Rectal smooth muscle tissue (tissue), 1 donor: ENCODE measurements at regions not wholly inside any gene's neighbourhood (a gene's known extent, or its start where the extent isn't known, plus 50 kb on each side); places are given as distances from the start of the nearest gene placed in this dataset.
A peak's percentile ranks its signal among the peaks of the same experiment; 100 is the strongest.

Experiments
- H3K27ac ChIP-seq: one replicate; pipeline ENCODE4 v1.7.0; 2013; ENCODE audit warnings: low read depth, low read length, inconsistent platforms
- H3K27me3 ChIP-seq: one replicate; pipeline ENCODE4 v1.7.0; 2013; ENCODE audit warnings: low read length; ENCODE audit not compliant: control insufficient read depth, insufficient read depth
- H3K36me3 ChIP-seq: one replicate; pipeline ENCODE4 v1.7.0; 2013; ENCODE audit warnings: low read length; ENCODE audit not compliant: control insufficient read depth, insufficient read depth
- H3K4me1 ChIP-seq: one replicate; pipeline ENCODE4 v1.7.0; 2013; ENCODE audit warnings: low read length; ENCODE audit not compliant: control insufficient read depth, insufficient read depth
- H3K4me3 ChIP-seq: one replicate; pipeline ENCODE4 v1.7.0; 2013; ENCODE audit warnings: low read length
- H3K9ac ChIP-seq: one replicate; pipeline ENCODE4 v1.7.0; 2013; ENCODE audit warnings: low read length

DNA sequence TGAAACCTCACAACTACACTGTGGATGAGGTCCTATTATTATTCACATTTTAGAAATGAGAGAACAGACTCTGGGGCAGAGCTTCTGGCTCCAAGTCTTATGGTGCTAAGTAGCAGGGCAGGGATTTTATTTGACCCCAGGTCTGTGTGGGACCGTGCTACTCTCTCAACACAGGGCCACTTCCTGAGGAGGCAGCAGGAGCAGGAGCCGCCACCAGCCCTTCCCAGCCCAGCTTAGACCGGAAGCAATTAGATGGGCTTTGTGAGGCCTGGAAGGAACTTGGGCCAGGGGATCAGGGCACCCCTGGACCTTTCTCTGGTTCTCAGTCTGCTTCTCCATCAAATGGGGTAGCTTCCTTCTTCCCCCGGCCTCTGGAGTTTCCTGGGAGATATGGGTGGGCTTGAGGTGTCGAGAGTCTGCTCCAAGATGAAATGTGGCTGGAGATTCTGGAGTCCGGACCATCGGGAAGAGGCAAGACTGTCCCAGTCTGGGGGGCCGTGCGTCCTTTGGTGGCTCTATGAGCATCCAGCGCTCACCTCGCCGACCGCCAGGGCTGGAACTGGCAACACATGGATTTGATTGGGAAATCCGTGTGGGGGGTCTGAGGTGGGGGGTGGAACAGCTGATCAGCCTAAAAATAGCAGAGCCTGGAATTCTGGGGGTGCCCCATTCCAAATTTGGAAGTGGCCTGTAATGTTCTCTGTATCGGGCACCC is 136.8 kb downstream of the FOXD2 start:
- Histone ChIP-seq H3K27ac (no peak overlapping the region), H3K27me3 (no peaks in the 10 kb centered on the region), H3K4me1 (no peaks in the 10 kb centered on the region), H3K36me3 (no peaks in the 10 kb centered on the region), H3K9ac (no peak overlapping the region), H3K4me3 (no peak overlapping the region)

DNA sequence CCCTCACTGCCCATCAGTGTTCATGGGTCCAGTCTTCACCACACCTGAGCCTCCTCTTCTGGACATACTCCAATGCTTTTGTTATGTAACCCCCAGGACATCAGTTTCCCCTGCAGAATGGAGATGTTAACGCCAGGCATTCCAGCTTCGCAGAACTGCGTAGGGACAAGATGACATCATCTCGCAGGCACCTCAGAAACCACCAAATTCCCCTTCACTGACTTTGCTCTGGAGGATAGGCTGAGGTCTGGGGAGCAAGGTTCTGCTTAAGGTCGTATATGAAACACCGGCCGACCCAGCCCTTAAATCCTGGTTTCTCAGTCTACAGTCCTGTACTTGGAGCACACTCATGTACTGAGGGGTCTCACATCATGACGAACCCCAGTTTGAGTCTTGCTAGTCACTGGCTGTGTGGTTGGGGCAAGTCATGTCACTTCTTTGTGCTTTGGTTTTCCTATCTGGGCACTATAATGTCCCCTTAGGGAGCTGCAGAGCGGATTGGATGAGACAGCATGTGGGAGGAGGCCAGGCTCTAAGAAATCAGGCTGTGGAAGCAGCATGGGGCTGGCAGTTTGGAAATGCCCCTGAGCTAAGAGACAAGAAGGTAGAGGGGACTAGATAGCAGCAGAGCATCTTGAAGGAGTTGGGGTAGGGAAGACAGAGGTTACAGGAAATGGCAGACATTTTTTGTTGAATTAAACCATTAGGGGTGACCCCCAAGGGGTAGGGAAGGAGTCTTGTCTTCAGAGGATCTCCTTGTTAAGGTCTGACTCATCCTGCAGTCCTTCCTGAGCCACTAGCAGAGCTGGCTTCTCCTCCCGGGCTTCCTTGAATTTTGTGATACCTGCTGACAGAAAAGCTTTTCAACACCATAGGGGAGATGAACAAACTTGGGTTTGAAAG is 138.3 kb downstream of the FOXD2 start:
- Histone ChIP-seq H3K9ac (no peak overlapping the region), H3K36me3 (no peaks in the 10 kb centered on the region), H3K27ac (no peak overlapping the region), H3K4me1 (no peaks in the 10 kb centered on the region), H3K4me3 (no peak overlapping the region), H3K27me3 (no peaks in the 10 kb centered on the region)

DNA sequence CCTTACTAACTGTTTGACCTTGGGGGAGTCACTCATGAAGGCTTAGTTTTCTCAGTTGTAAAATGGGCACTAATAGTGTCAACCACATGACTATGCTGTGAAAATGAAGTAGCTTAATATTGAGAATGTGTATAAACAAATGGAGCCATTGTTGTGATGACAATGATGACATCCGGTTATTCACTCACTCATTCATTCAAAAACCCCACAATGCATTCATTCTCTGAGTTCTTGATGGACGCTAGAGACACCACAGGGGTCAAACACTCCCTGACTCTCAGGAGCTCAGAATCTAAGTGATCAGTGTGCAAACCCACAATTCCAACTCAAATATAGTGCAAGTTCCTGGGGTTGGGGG is 138.9 kb downstream of the FOXD2 start:
- Histone ChIP-seq H3K4me3 (no peak overlapping the region), H3K9ac (no peak overlapping the region), H3K36me3 (no peaks in the 10 kb centered on the region), H3K27me3 (no peaks in the 10 kb centered on the region), H3K27ac (no peak overlapping the region), H3K4me1 (no peaks in the 10 kb centered on the region)

DNA sequence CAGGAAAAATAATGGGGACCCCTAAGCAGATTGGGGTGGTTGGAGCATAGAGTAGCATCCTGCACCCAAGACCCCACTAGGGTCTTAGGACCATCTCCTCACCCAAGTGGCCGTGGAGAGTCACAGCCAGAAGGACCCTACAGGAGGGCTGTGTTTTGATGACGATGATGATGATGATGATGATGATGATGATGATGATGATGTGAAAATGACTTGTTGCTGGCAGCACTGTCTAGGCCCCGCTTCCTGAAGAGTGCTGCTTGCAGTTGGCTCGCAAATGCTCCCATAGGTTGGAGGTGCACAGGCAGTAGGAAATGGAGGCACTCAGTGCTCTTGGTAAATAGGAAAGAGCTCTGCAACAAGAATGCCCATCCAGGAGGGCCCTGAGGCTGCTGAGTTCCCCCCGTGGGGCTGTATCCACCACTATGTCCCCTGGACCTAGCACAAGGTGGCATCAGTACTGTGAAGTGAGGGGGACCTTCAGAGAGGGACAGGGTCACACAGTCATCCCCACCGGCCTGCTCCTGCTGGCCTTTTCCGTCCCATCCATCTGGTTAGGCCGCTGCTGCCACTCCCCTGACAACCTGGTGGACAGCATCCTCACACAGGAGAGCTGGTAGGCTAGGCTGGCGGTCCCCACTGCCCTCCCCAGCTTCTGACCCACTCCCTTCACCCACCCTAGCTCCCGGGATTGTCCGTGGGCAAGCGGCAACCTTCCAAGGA is 139.6 kb downstream of the FOXD2 start:
- H3K27ac ChIP-seq: no peak overlapping the region

DNA sequence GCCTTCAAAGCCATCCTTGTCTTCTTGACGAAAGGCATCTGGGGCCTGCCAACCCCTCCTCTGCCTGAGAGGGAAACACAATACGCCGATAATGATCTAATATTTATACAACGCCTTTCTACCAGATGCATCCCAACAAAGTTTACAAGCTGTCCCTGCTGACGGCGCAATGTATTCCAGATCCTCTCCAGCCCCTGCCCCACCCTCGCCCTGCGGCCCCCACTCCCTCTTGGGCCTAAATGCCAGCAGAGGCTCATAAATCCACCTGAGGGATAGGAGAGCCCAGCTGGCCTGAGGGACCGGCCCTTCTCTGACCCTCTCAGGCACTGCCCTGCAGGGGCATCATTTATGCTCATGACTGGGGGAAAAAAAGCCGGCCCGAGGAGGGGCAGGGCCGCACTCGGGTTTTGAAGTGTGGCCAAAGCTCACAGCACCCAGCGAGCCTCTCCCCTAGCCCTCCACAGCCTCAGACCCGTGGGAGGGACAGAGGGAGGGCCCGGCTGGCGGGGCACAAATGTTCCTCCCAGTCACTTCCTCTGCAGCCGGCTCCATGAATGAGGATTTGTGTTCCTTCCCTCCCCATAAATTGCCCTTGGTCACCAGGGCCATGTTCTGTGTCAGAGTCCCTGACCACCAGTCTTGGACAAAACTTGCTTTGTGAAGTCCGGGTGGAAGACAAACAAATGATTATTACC is 140.3 kb downstream of the FOXD2 start:
- H3K27me3 ChIP-seq: no peaks in the 10 kb centered on the region
- no peak overlapping the region for H3K4me3 ChIP-seq
- H3K9ac ChIP-seq: no peak overlapping the region
- peak overlapping the region; percentile 51 for H3K27ac ChIP-seq
- H3K36me3 ChIP-seq: no peaks in the 10 kb centered on the region
- no peaks in the 10 kb centered on the region for H3K4me1 ChIP-seq

More for the DNA sequence above, 139.6 kb downstream of the FOXD2 start:
- no peaks in the 10 kb centered on the region for H3K4me1 ChIP-seq
- H3K27me3 ChIP-seq: no peaks in the 10 kb centered on the region
- no peak overlapping the region for H3K4me3 ChIP-seq
- no peak overlapping the region for H3K9ac ChIP-seq
- H3K36me3 ChIP-seq: no peaks in the 10 kb centered on the region

DNA sequence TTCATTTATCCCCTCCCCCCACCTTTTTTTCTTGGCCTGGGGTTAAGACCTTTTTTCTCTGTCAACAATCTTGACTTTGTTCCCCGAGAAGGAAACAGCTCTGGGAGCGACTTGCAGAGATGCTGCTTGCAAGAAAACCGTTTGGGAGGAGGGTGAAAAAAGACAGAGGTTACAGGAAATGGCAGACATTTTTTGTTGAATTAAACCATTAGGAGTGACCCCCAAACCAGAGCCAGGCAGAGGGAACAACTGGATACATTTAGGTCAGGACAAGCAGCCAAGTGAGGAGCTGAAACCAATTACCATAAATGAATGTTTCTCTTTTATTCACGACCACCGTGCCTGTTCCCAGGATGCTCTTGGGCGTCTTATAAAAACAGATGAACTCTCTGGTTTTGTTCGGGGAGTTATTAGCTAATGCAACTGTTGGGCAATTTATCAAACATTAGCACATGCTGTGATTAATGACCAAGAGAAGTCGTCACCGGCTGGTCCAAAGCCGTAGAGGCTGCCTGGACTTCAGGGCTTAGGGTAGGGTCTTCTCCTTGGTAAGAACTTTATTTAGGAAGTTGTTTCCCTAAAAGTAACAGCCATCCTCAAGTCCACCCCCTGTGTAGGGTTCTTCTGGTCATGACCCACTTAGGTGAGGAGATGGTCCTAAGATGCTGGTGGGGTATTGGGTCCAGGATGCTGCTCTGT is 141.0 kb downstream of the FOXD2 start:
- Histone ChIP-seq H3K9ac (no peak overlapping the region), H3K27ac (no peak overlapping the region), H3K4me1 (no peaks in the 10 kb centered on the region), H3K27me3 (no peaks in the 10 kb centered on the region), H3K36me3 (no peaks in the 10 kb centered on the region), H3K4me3 (no peak overlapping the region)

DNA sequence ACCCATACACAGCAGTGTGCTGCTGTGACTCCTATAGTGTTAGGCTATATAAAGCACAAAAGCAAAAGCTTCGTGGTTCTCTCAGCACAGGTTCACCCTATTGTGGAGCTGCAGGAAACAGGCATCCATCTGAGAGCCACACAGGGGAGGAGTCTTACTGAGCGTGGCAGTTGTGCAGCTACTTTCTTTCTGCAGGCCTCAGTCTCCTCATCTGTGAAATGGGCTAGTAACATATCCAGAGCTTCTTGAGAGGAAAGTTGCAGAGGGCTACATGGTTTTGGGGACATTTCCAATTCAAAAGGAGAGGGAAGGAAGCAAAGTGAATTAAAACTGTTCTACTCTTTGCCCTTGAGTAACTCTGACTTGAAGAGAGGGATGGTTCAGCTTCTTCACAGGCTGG is 142.0 kb downstream of the FOXD2 start:
- H3K9ac ChIP-seq: no peak overlapping the region
- H3K36me3 ChIP-seq: no peaks in the 10 kb centered on the region
- no peaks in the 10 kb centered on the region for H3K4me1 ChIP-seq
- no peak overlapping the region for H3K27ac ChIP-seq
- H3K4me3 ChIP-seq: no peak overlapping the region
- peaks cover 2% of the 10 kb centered on the region for H3K27me3 ChIP-seq

DNA sequence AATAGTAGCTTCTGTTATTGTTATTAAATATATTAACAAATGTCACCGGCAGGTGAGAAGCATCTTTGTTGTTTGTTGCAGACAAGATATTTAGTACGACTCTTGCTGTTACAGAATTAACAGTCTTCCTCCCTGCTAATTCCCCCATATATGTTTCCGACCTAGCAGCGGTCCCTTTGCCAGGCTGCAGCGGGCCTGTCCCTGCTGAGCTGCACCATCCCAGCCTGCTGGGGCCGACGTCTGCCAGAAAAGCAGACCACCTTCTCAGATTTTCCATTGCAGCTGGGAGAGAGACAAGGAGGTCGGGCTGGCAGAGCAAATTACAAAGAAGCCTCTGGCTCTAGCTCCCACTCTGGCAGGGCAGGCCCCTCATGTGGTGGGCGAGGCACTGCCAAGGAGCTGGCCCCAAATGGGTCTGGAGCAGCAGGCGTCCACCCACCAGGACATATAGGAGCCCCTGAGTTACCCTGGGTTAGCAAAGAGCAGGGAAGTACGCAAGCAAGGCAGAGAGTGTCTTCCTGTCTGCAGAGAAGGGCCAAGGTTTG is 142.7 kb downstream of the FOXD2 start:
- H3K27me3 ChIP-seq: peaks cover 2% of the 10 kb centered on the region
- H3K9ac ChIP-seq: no peak overlapping the region
- H3K4me3 ChIP-seq: no peak overlapping the region
- H3K4me1 ChIP-seq: no peaks in the 10 kb centered on the region
- H3K27ac ChIP-seq: no peak overlapping the region
- H3K36me3 ChIP-seq: no peaks in the 10 kb centered on the region

DNA sequence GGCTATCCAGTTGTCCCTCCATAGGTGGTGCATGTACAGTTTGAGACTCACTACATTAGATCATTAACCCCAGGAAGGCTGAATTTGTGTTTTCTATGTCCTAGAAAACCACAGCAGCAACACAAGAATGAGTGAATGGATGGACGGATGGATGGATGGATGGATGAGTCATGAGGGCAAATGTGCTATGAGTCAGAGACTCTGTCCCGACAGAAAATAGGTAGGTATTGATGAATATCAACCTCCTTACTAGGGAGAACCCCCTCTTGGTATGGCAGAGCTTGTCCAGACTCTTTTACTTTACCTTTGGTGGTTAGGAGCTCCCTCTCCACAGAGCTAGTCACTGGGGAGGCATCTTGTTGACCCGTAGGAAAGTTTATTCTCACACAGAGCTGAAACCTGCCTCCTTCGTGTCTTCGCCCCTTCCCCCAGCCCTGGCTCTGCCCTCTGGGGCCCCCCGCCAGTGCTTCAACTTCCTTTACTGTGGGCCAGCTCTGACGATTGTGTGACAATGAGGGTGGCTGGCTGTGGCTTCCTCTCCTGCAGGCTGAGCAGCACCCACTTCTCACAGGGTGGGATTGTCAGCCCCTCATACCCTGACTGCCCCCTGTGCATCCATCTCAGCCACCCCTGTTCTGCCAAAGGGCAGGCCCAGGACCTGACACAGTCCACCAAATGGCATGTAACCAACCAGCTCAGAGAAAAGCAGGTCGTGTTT is 145.2 kb downstream of the FOXD2 start:
- no peak overlapping the region for H3K4me3 ChIP-seq
- H3K9ac ChIP-seq: no peak overlapping the region
- H3K27ac ChIP-seq: no peak overlapping the region
- peaks cover 2% of the 10 kb centered on the region for H3K27me3 ChIP-seq
- H3K36me3 ChIP-seq: no peaks in the 10 kb centered on the region
- H3K4me1 ChIP-seq: no peaks in the 10 kb centered on the region

DNA sequence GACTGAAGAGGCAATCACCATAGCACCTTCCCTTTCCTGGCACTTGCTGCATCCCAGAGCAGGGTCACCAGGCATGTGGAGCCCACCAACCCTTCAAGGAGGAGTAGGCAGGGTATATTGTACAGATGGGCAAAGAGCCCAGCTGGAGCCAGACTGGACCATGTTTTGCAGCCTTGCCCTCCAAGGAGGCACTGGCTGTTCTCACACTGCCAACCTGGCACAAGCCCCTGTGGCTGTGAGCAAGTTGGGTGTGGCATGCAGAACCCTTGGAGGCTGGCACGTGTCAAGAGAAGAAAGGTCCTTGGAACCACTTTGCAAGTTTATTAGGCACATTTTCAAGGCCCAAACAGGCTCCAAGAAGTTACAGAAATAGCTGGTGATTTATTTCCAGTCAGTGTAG is 146.4 kb downstream of the FOXD2 start:
- no peak overlapping the region for H3K9ac ChIP-seq
- peaks cover 2% of the 10 kb centered on the region for H3K27me3 ChIP-seq
- no peak overlapping the region for H3K27ac ChIP-seq
- H3K4me1 ChIP-seq: no peaks in the 10 kb centered on the region
- no peaks in the 10 kb centered on the region for H3K36me3 ChIP-seq
- no peak overlapping the region for H3K4me3 ChIP-seq
